ENCODE measurements at regions not wholly inside any gene's neighbourhood (a gene's known extent, or its start where the extent isn't known, plus 50 kb on each side); places are given as distances from the start of the nearest gene placed in this dataset.
"Not testable (repeated sequence)": the region's sequence is repeated elsewhere in the genome, so short reads cannot be mapped to it uniquely, and the experiment has no call there.

DNA sequence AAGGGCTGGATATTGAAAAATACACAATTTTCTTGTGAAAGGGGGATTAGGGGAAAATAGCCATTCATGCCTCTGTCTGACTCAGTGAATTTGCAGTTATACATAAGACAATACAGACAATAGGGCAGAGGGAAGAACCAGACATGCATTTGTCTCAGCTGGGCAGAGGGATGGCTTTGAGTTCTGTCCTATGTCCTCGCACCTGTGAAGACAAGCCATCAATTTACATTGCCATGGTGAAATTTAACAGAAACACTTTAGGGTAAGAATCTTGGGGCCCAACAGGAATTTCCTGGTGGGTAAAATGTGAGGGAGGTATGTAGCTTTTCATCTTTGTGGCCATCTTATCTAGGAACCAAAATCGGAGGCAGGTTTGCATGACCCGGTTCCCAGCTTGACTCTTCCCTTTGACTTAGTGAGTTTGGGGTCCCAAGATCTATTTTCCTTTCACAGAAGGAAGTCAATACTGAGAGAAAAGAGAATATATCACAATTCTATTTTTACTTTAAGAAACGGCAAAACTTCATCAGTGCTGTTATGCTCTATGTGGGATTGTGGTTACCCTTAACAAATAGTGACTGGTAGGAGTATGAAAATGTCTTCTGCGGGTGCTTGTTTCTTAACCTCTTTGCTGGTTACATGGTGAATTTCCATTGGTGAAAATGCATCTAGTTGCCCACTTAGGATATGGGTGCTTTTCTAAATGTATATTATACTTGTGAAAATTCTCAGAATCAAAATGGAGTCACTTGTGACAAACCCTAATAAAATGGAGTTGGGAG, 221.8 kb downstream of the SPP2 start:
- no peak for DNase-seq

DNA sequence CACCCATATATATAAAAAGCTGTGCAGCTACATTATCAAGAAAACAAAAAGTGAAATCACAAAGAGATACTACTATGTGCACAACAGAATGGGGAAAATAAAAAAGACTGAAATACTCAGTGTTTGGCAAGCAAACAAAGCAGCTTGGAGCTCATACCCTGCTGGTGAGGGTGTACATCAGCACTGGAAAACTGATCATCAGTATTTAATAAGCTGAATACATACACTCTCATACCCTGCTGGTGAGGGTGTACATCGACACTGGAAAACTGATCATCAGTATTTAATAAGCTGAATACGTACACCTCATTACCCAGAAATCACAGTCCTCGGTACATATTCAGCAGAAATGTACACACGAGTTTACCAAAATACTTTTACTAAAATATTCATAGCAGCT, 220.8 kb downstream of the SPP2 start:
- DNase-seq, result no peak

DNA sequence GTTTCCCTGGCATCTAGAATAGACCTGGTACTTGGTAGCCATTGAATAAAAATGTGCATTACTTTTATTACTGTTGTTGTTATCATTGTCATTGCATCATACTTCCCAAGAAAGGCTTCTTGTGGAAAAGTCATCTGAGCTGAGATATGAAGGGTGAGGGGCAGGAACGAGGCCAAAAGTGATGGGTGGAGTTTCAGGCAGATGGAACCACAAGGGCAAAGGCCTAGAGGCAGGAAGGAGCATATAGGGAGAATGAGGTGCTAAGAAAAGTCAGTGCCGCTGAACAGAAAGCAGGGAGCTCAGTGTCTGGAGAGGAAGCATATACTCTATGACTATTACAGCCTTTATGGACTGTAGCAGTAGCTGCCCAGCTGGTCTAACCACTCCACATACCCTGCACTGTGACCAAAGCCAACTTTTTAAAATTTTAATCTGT, 219.3 kb downstream of the SPP2 start:
- no peak for DNase-seq

DNA sequence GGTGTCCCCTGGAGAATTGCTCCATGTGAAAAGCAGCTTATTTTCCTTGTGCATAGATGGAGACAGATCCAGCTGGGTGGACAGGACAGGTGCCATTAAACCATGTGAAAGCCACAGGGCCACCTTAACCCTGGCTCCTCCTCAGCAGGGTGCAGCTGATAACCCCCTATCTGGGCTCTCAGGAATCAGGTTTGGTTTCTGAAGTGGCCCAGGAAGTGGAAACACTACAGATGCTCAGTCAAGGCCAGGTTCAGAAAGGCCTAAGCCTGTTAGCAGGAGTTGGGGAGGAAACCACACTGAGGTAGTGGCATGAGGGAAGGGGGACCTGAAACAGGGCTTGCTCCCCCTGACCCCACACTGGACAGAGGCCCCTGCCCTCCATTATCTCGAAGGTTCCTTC, 217.0 kb downstream of the SPP2 start:
- DNase-seq, result no peak

DNA sequence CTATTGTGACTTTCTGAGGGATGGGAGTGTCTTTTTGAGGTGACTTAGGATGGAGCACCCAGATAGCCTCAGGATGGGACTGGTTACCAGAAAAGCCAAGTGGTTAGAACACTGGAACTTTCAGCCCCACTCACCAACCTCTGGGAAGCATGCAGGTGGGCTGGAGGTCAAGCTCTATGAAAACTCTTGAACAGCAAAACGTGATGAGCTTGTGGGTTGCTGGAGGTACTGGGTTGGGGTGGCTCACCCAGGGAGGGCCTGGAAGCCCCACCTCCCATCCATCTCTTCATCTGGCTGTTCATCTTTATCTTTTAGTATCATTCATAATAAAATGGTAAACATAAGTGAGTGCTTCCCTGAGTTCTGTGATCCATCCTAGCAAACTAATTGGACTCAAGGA, 216.4 kb downstream of the SPP2 start:
- no peak for DNase-seq

DNA sequence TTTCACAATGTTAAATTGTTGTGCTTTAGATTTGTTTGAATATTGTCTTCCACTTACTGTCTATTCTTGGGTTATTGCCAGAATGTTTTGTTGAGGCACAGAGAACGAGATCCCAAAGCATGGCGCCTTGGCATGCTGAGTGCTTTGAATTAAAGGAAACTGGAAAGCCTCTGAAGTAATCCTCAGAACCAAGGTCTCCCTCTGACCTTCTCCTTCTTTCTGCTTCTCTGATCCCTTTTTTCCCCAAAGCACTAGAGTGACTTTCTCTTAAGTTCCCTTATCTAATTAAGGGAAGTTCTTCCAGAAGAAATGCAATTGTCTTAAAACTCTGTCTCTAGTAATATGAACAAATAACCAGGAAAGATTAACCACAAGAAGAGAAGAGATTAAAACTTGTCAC, 214.7 kb downstream of the SPP2 start:
- no peak for DNase-seq

DNA sequence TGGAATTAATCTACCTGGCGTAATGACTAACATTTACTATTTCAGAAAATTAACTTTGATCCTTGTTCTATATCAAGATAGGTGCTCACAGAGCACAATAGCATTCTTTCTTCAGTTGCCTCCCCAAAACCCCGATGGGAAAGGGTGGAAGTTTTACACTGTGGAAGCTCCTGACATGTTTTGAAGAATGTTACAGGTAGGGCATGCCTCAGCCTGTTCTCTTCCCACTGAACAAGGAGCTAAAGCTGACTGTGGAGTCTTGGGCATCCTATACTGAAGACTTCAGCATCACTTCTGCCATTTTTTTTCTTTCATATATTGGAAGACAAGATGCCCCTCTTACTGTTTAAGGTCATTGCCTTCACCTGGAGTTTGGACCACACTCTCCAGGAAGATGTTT, 211.2 kb downstream of the SPP2 start:
- no peak for DNase-seq

DNA sequence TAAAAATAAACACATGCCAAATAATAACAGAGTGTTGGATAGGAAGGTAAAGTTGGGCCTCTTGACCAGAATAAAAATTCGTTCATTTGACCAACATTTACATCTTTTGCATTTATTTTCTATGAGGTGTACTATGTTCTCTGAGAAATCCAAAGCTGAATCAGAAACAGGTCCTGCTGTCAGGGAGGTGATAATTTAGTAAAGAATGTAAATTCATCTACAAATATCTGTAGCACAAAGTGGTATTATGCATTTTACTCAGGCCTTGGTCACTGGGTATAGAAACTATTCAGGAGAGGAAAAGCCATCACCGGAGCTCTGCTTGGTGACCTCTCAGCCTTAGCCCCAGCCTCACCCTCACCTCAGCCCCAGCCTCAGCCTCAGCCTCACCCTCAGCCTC, 208.9 kb downstream of the SPP2 start:
- no peak for DNase-seq

DNA sequence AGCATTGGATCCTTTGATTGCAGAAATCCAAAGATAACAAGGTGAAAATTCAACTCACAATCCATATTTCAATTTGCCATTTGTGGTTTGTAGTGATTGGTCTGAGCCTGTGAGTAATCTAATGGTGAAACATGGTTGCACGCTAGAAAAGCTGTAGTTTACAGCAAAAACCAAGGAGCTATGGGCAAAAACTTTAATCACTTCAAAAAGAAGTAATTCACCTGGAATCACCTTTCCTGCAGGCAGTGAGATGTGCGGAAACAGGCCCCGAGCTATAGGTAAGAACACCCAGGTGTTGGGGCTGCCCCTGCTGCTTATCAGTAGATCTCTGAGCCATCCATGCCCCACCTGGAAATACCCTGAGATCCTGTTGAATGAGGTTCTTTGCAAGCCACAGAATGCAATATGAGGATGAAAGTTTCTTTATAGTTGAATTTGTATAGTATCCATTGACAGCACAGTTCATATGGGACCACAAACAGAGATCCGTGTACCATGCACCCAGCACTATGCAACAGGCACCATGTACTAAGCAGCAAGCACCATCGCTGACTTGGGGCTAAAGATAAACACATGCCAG, 208.2 kb downstream of the SPP2 start:
- no peak for DNase-seq

DNA sequence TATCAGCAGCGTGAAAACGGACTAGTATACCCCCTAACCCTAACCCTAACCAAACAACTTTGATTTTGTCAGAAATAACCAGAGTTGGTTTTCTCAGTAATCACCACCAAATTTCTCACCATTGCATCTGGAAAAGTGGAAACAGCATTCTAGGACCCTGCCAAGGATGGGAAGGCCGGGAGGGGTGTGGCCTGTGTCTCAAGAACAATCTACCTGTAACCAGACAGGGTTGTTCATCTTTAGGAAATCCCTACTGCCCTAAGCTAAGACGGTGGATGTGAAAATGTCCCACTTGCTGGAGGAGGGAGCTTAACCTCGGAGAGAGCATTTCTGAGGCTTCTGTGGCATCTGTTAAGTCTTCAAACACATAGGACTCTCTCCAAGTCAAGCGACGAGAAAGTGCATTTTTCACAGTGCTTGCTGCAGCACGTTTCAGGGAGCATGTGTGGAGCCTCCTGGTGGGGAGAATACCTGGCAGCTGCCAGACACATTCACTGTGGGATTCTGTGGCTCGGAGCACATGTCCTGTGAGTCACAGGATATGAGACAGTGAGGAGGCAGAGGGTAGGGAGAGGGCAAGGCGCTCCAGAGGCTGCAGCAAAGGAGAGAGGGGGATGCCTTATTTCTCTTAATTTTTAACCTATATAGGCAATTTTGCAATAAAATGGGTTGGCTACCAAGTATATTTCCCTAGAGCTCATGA, 207.5 kb downstream of the SPP2 start:
- DNase-seq, result no peak

DNA sequence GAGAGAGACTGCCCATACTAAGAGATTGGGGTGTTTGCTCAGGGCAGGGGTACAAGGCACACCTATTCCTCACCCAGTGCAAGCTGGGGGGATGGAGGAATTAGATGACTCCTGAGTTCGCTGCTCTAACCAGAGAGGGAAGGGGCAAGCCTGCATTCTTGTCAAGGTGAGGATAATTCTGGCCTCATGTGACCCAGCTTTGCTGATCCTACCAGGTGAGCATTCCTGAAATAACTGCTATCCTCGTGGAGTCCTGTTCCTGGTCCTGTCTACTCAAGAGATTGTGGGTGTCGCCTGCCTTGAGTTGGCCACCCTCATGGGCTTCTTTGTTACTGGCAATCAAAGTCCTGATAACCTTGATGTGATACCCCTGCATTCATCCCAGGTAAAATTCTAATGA, 206.0 kb downstream of the SPP2 start:
- no peak for DNase-seq

DNA sequence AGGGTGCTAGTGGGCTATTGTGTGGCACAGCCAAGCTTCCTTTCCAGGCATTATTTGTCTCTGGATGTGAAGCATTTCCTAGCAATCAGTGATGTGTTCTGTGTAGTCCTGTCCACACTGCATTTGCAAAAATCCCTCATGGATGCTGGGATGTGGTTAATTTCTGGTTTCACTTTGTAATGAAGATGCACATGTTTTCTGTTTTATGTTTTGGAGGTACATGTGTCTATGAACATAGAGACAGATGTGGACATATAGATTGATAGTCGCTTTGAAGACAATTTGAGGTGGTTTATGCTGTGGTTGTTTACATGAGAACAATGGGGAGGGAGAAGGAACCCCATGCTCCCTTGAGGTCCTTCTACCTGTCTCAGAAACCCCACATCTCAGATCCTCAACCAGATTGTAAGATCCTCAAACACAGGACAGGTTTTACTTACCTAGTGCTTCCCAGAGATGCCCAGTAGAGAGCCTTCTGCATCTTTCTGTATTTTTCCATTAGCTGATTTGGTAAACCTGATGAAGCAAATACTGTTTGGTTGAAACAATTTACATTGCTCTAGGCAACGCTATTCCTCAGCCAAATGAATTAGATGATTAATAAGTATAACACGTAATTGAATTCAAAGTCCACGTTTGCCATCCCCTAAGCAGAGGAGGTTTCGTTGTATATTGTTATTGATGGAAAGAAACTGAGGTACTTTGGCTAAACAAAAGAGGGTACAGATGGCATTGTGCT, 204.4 kb downstream of the SPP2 start:
- DNase-seq, result no peak

DNA sequence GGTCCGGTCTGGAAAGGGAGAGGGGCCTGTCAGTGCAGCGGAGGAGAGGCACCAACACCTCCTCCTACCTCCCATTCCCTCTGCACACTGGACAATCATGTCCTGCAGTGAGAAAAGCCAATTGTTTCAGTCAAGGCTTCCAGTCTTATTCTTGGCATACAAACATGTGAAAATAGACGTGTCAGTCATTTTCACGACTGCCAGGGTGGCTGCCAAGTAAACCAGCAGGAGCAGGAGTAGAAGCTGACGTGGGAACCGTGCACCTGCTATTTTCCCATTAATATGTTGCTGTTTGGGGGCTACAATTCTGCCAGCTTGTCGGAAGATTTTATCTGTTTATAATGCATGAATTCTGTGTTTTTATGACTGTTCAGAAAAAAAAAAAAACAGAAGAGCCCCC, 202.3 kb downstream of the SPP2 start:
- DNase-seq, result no peak

DNA sequence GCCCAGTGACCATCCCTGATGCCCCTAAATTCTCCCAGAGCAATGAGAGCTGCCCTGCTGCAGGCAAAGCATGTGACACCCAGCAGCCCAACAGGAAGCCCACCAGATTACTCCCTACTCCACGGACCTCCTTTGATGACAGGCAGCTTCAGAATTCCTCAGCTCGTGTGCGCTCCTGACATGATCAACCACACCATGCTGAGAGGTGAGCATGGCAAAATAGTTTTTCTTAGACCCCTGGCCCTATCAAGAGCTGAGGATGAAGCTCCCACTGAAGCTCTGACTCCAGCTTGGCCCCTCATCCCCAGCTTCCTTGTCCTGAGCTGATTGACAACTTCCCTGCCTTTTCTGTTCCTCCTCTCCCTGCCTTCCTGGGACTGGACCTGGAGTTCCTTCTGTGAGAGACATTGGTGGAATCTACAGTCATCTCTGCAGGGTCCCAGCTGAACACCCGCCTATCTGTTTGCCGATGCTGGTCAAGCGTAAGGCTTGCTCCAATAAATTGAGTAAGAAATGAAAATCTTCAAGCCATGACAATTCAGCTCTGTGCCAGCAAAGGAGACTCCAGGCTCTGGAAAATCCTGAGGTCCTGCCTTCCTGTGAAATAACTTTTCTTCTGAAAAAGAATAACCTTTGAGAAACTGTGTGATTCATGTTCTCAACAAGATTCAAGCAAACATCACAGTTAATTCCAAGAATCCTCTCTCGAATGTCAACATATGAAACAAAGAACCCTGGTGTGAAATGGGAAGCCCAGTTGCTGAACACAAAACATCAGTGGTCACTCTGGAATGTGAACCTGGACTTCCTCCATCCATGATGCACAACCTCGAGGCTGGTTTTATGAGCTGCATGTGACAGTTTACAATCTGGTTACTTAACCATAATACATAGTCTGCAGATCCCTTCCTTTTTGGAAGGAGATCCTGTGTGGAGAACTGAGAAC, 201.1 kb downstream of the SPP2 start:
- DNase-seq, result no peak

DNA sequence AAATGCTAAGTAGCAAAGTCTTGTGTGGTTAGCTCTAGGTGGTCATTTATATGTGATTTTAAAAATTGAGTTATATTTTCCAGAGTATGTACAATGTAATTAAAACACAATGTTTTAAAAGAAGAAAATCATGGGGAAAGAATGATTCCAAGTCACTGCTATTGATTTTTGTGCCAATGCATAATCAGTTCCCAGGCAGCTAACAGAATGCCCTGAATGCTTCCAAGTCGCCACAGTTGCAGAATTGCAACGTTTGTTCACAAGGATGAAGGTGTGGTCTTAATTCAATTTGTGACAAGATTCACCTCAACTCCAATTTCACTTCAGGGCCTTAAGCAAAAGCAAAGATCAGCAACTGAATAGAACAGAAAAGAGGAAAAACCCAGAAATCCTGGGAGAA, 200.4 kb downstream of the SPP2 start:
- no peak for DNase-seq

DNA sequence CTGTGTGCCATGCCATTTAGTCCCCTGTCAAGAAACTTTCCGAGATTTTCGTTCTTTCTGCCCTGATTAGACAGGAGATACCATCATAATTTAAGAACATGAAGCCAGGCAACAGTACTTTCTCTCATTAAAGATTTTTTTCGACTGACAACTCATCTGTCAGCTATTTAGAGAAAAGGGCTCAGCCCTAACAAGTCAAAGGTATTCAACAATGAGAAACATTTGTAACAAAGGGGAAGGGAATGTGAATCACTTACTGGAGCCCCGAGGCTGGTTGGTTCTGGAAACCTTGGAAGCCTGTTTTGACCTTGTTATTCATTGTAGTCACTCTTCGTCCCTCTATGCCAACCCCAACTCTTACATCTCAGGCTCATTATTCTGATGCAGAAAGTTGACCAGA, 199.4 kb downstream of the SPP2 start:
- no peak for DNase-seq

DNA sequence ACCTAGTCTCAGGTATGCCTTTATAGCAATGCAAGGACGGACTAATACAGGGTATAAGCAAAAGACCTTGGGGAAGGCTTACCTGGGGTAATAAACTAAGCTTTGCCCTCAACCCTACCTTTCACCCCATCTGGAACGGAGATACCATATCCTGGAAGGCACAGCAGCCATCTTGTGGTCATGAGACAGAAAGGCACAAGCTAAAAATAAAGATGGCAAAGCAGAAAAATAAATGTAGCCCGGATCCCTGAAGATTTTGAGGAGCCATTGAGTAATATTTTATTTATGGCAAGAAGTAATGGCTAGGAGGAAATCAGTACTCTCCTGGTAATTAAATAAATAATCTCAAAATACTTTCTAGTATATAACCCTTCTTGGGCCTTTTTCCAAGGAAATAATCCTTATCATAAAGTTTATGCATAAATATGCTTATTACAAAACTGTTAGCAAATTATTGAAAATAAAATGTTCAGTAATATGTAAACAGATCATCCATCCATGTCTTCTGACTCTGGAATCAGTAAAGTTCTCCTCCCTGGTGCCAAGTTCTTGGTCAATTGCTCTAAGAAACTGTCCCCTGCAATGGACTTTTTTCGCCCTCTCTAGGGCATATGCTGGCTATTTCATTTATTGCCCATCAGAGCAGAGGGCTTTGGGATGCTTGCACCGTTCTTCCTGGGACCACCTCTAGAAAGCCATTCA, 198.7 kb downstream of the SPP2 start:
- DNase-seq, result no peak

DNA sequence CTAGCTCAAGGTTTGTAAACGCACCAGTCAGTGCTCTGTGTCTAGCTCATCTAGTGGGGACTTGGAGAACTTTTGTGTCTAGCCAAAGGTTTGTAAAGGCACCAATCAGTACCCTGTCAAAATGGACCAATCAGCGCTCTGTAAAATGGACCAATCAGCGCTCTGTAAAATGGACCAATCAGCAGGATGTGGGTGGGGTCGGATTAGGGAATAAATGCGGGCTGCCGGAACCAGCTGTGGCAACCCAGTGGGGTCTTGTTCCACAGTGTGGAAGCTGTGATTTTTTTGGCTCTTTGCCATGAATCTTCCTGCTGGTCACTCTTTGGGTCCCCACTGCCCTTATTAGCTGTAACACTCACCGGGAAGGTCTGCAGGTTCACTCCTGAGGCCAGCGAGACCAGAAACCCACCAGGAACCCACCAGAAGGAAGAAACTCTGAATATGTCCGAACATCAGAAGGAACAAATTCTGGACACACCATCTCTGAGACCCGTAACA, 197.8 kb downstream of the SPP2 start:
- not testable (repeated sequence) for DNase-seq

DNA sequence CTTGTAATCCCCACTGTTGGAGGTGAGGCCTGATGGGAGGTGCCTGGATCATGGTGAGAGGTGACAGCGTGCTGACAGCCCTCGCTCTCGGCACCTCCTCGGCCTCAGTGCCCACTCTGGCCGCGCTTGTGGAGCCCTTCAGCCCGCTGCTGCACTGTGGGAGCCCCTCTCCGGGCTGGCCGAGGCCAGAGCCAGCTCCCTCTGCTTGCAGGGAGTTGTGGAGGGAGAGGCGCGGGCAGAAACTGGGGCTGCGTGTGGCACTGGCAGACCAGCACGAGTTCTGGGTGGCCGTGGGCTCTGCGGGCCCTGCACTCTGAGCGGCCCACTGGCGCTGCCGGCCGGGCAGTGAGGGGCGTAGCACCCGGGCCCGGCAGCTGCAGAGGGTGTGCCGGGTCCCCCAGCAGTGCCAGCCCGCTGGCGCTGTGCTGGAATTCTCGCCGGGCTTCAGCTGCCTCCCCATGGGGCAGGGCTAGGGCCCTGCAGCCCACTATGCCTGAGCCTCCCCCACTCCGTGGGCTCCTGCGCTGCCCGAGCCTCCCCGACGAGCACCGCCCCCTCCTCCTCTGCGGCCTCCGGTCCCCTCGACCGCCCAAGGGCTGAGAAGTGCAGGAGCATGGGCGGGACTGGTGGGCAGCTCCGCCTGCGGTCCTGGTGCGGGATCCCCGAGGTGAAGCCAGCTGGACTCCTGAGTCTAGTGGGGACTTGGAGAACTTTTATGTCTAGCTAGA, 197.1 kb downstream of the SPP2 start:
- no peak for DNase-seq

DNA sequence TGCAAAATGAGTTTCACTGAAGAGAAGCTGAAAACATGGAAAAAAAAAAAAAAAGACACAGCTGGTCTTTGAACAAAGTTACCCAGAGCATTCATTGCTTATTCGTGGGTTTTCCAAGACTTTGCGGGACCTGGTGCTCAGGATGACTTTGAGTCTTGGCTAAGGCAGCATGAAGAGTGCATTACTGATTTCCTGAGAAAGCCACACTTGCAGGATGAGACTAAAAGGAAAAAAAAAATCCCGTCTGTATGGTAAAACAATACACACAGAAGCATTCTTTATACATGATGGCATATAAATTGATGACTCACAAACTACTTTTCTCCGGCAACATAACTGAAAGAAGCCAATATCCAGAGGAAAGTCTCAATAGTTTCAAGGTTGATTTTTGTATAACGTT, 195.4 kb downstream of the SPP2 start:
- no peak for DNase-seq

Data from bone marrow (tissue), 2 donors.